Natural killer cell (primary cell): ENCODE measurements at regions not wholly inside any gene's neighbourhood (a gene's known extent, or its start where the extent isn't known, plus 50 kb on each side); places are given as distances from the start of the nearest gene placed in this dataset.

ENCODE experiments used
- ATAC-seq, 3 donors: fragments of 150-1000 bp in 2 of 3; fragments of 200-7000 bp in 1 of 3; cut with Tn5 transposase; 1 replicate in 1 of 3; 2 replicates in 2 of 3; pipeline ENCODE4 v1.10.0; 2021; ENCODE audit warnings: mild to moderate bottlenecking in 2 of 3, moderate library complexity in 2 of 3
- DNase-seq, 2 donors: peaks; one replicate each; pipeline versions ENCODE4 v3.0.0 to v3.0.0-alpha.2; 2013 to 2021; ENCODE audit warnings: mixed read lengths in 1 of 2
- H3K27ac ChIP-seq: one replicate; pipeline ENCODE4 v1.5.1; 2013; ENCODE audit warnings: mild to moderate bottlenecking, low read length
- H3K27me3 ChIP-seq: one replicate; pipeline ENCODE4 v1.6.1; 2013; ENCODE audit warnings: low read length; ENCODE audit not compliant: control insufficient read depth, insufficient read depth
- H3K36me3 ChIP-seq: one replicate; pipeline ENCODE4 v1.6.1; 2013; ENCODE audit warnings: low read length; ENCODE audit not compliant: control insufficient read depth, insufficient read depth
- H3K4me1 ChIP-seq: one replicate; pipeline ENCODE4 v1.6.1; 2013; ENCODE audit warnings: low read length; ENCODE audit not compliant: control insufficient read depth, insufficient read depth
- H3K4me3 ChIP-seq: one replicate; pipeline ENCODE4 v1.5.1; 2013; ENCODE audit warnings: low read length
- H3K9me3 ChIP-seq: one replicate; pipeline ENCODE4 v1.6.1; 2013; ENCODE audit warnings: low read length; ENCODE audit not compliant: control insufficient read depth, insufficient read depth
- H3K27ac Mint-ChIP-seq, 2 donors: one replicate each; pipeline ENCODE4 v1.8.0; 2022; ENCODE audit warnings: mild to moderate bottlenecking in 2 of 2, mixed read lengths in 2 of 2, moderate library complexity in 1 of 2
- H3K27me3 Mint-ChIP-seq, 2 donors: one replicate each; pipeline ENCODE4 v1.8.0; 2022; ENCODE audit warnings: low read depth in 2 of 2, mixed read lengths in 2 of 2
- H3K36me3 Mint-ChIP-seq: one replicate; pipeline ENCODE4 v1.8.0; 2022; ENCODE audit warnings: mixed read lengths
- H3K4me1 Mint-ChIP-seq, 2 donors: one replicate each; pipeline ENCODE4 v1.8.0; 2022; ENCODE audit warnings: mixed read lengths in 2 of 2
- H3K4me3 Mint-ChIP-seq: one replicate; pipeline ENCODE4 v1.8.0; 2022; ENCODE audit warnings: mild to moderate bottlenecking, moderate library complexity, mixed read lengths
- H3K9me3 Mint-ChIP-seq, 2 donors: one replicate each; pipeline ENCODE4 v1.8.0; 2022; ENCODE audit warnings: mixed read lengths in 2 of 2
- CTCF ChIP-seq: fragments of 200-600 bp; IDR thresholded peaks from one replicate; pipeline ENCODE4 v1.8.0; 2022; ENCODE audit warnings: antibody characterized with exemption
- WGBS: methylation state at CpG from one replicate; pipeline ENCODE4 v1.1.7; 2013; ENCODE audit warnings: missing lambda C conversion rate; ENCODE audit not compliant: insufficient coverage; 5-methylcytosine and 5-hydroxymethylcytosine counted together
- intact Hi-C: fragments of 100-400 bp; cut with micrococcal nuclease; formaldehyde crosslinking; loops from one replicate; pipeline ENCODE4 v1.14.2; 2022

DNA sequence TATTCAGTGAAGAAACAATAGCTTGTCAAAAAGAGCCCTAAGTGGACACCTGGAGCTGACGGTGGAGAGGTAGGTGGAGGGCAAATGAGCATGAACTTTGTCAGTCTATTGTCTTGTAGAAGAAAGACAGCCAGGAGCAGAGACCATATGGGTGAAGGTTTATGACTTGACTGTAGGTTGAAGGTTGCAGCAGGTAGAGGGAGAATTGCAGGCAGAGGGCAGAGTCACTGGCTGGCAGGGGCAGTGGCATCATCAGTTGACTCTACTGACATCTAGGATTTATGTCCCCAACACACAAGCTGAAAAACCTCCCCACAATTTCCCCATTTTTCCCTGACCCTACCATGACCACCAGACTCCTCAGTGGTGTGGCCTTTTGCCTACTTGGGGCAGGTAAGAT is 243.6 kb upstream of the PRSS58 start:
- Histone ChIP-seq H3K9me3 (no peaks in the 10 kb centered on the region), H3K4me1 (no peaks in the 10 kb centered on the region), H3K36me3 (no peaks in the 10 kb centered on the region), H3K27ac (no peak overlapping the region), H3K27me3 (peaks cover 3% of the 10 kb centered on the region), H3K4me3 (no peak overlapping the region)
- no peaks in the 10 kb centered on the region for H3K9me3 Mint-ChIP-seq
- DNase-seq (no peak), ATAC-seq (no peak)
- WGBS: 46% methylated on average over 1 of the region's 1 CpG
- H3K4me3 Mint-ChIP-seq: no peak overlapping the region
- H3K36me3 Mint-ChIP-seq: no peaks in the 10 kb centered on the region
- no peak for TF ChIP-seq CTCF
- no peak overlapping the region for H3K27ac Mint-ChIP-seq
- intact Hi-C loops: no loop called here
- peaks cover 9 to 13% of the 10 kb centered on the region in 2 donors for H3K27me3 Mint-ChIP-seq
- H3K4me1 Mint-ChIP-seq: peaks cover 6 to 8% of the 10 kb centered on the region in 2 donors

DNA sequence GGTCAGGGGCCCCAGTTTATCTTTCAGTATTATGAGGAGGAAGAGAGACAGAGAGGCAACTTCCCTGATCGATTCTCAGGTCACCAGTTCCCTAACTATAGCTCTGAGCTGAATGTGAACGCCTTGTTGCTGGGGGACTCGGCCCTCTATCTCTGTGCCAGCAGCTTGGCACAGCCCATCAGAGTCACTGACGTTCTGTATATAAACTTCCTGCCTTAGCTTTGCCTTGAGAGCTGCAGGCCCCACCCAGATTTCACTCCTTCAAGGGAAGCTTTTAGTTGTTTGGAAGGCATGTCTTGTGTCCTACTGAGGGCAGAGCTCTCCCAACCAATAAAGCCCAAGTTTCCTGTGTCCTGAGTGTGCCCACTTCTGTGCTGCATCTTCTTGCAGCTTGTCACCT is 242.5 kb upstream of the PRSS58 start:
- Histone ChIP-seq H3K4me1 (no peaks in the 10 kb centered on the region), H3K9me3 (no peaks in the 10 kb centered on the region), H3K27ac (no peak overlapping the region), H3K4me3 (no peak overlapping the region), H3K27me3 (peaks cover 4% of the 10 kb centered on the region), H3K36me3 (no peaks in the 10 kb centered on the region)
- no peak overlapping the region for H3K27ac Mint-ChIP-seq
- peaks cover 12 to 14% of the 10 kb centered on the region in 2 donors for H3K27me3 Mint-ChIP-seq
- H3K4me3 Mint-ChIP-seq: no peak overlapping the region
- no peaks in the 10 kb centered on the region for H3K36me3 Mint-ChIP-seq
- WGBS: 10% methylated on average over 4 of the region's 4 CpGs
- intact Hi-C loops: no loop called here
- H3K9me3 Mint-ChIP-seq: no peaks in the 10 kb centered on the region
- ATAC-seq: no peak
- no peak for TF ChIP-seq CTCF
- H3K4me1 Mint-ChIP-seq: peaks cover 9 to 12% of the 10 kb centered on the region in 2 donors
- DNase-seq: peak in 1 of 2 donors; percentile 61

DNA sequence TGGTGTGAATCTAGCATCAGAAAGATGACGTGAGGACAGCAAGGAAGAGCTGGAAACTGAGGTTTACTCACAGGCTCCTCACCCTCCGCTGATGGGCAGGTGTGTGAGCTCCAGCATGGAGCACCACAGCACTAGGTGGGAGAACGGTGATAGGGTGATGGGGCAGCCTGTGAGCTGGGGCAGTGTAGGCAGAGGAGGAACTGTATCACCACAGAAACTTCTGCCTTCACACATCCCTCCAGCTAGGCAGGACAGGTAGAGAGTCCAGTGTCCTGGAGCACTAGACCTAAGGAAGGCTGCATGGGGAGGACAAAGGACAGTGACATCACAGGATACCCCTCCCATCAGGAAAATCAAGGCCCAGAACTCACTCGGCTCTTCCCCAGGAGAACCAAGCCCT is 241.8 kb upstream of the PRSS58 start:
- Histone ChIP-seq H3K9me3 (no peaks in the 10 kb centered on the region), H3K4me3 (no peak overlapping the region), H3K36me3 (no peaks in the 10 kb centered on the region), H3K27me3 (peaks cover 4% of the 10 kb centered on the region), H3K4me1 (no peaks in the 10 kb centered on the region), H3K27ac (no peak overlapping the region)
- no peaks in the 10 kb centered on the region for H3K9me3 Mint-ChIP-seq
- no peak for TF ChIP-seq CTCF
- intact Hi-C loops: no loop called here
- no peak overlapping the region for H3K27ac Mint-ChIP-seq
- ATAC-seq: peak in 1 of 3 donors; percentile 28
- DNase-seq: no peak
- no peak overlapping the region for H3K4me3 Mint-ChIP-seq
- peaks cover 8 to 12% of the 10 kb centered on the region in 2 donors for H3K27me3 Mint-ChIP-seq
- 83% methylated on average over 3 of the region's 4 CpGs for WGBS
- H3K36me3 Mint-ChIP-seq: no peaks in the 10 kb centered on the region
- H3K4me1 Mint-ChIP-seq: peaks cover 9 to 12% of the 10 kb centered on the region in 2 donors

GRCh38 chr7:142498364-142498763 is 240.5 kb upstream of the PRSS58 start:
- DNase-seq (no peak), ATAC-seq (no peak)
- Histone ChIP-seq H3K4me1 (no peaks in the 10 kb centered on the region), H3K27me3 (peaks cover 4% of the 10 kb centered on the region), H3K9me3 (no peaks in the 10 kb centered on the region), H3K27ac (no peak overlapping the region), H3K4me3 (no peak overlapping the region), H3K36me3 (no peaks in the 10 kb centered on the region)
- no peaks in the 10 kb centered on the region for H3K36me3 Mint-ChIP-seq
- no peak for TF ChIP-seq CTCF
- no peaks in the 10 kb centered on the region for H3K9me3 Mint-ChIP-seq
- H3K4me1 Mint-ChIP-seq: peaks cover 9 to 12% of the 10 kb centered on the region in 2 donors
- peaks cover 5 to 12% of the 10 kb centered on the region in 2 donors for H3K27me3 Mint-ChIP-seq
- WGBS: no CpG with 5 or more reads among the region's 1 CpG
- no peak overlapping the region for H3K4me3 Mint-ChIP-seq
- intact Hi-C loops: no loop called here
- H3K27ac Mint-ChIP-seq: no peak overlapping the region
